Thoracic aorta (tissue), 2 donors: ENCODE measurements at regions not wholly inside any gene's neighbourhood (a gene's known extent, or its start where the extent isn't known, plus 50 kb on each side); places are given as distances from the start of the nearest gene placed in this dataset.
"Not testable (repeated sequence)": the region's sequence is repeated elsewhere in the genome, so short reads cannot be mapped to it uniquely, and the experiment has no call there.

ENCODE experiments used
- ATAC-seq: fragments of 150-250 bp; one replicate; pipeline ENCODE4 v1.8.0; 2017; ENCODE audit warnings: low read depth; ENCODE audit not compliant: insufficient number of reproducible peaks, low FRiP score
- DNase-seq: peaks from one replicate; pipeline ENCODE4 v3.0.0-alpha.2; 2020; ENCODE audit warnings: low spot score
- H3K27ac ChIP-seq, 2 donors: fragments of 200-600 bp; sonication (generic); 1 replicate in 1 of 2; 2 replicates in 1 of 2; pipeline ENCODE4 v1.5.1; 2016; ENCODE audit warnings: mild to moderate bottlenecking in 2 of 2, moderate library complexity in 2 of 2
- H3K27me3 ChIP-seq: fragments of 200-600 bp; sonication (generic); replicated peaks from 2 replicates; pipeline ENCODE4 v1.6.0; 2016; ENCODE audit warnings: mild to moderate bottlenecking; ENCODE audit not compliant: insufficient read depth
- H3K36me3 ChIP-seq: fragments of 200-600 bp; sonication (generic); one replicate; pipeline ENCODE4 v1.5.1; 2016
- H3K4me1 ChIP-seq, 2 donors: fragments of 200-600 bp; sonication (generic); 1 replicate in 1 of 2; 2 replicates in 1 of 2; pipeline versions ENCODE4 v1.5.1 to v1.6.0; 2016; ENCODE audit warnings: low read depth in 2 of 2, mild to moderate bottlenecking in 1 of 2; ENCODE audit not compliant: control insufficient read depth in 1 of 2
- H3K4me3 ChIP-seq: fragments of 200-600 bp; sonication (generic); 2 replicates; pipeline ENCODE4 v1.5.1; 2016; ENCODE audit warnings: mild to moderate bottlenecking
- H3K9me3 ChIP-seq: fragments of 200-600 bp; sonication (generic); 2 replicates; pipeline ENCODE4 v1.5.1; 2016
- CTCF ChIP-seq: fragments of 200-600 bp; sonication (generic); IDR thresholded peaks from one replicate; pipeline ENCODE4 v1.5.1; 2019; ENCODE audit warnings: antibody characterized with exemption

GRCh38 chr18:42333558-42333957, 378.5 kb downstream of the PIK3C3 start:
- no peak for TF ChIP-seq CTCF
- ATAC-seq (no peak), DNase-seq (no peak)
- H3K27ac ChIP-seq, result no peak overlapping the region
- H3K9me3 ChIP-seq, result no peaks in the 10 kb centered on the region
- H3K27me3 ChIP-seq, result no peaks in the 10 kb centered on the region
- H3K4me1 ChIP-seq, result no peaks in the 10 kb centered on the region
- H3K36me3 ChIP-seq, result no peaks in the 10 kb centered on the region
- H3K4me3 ChIP-seq, result no peak overlapping the region

- Histone ChIP-seq H3K9me3 (no peaks in the 10 kb centered on the region), H3K27ac (no peak overlapping the region), H3K4me1 (no peaks in the 10 kb centered on the region), H3K4me3 (no peak overlapping the region), H3K36me3 (no peaks in the 10 kb centered on the region), H3K27me3 (no peaks in the 10 kb centered on the region)
- no peak for TF ChIP-seq CTCF
- DNase-seq (no peak), ATAC-seq (no peak)
Measured at GRCh38 chr18:42334931-42335330, 379.9 kb downstream of the PIK3C3 start.

GRCh38 chr18:42336139-42336538, 381.1 kb downstream of the PIK3C3 start:
- no peaks in the 10 kb centered on the region for H3K36me3 ChIP-seq
- no peak overlapping the region for H3K4me3 ChIP-seq
- no peak for DNase-seq
- no peak for TF ChIP-seq CTCF
- no peaks in the 10 kb centered on the region for H3K4me1 ChIP-seq
- ATAC-seq, result no peak
- H3K27ac ChIP-seq, result no peak overlapping the region
- no peaks in the 10 kb centered on the region for H3K27me3 ChIP-seq
- H3K9me3 ChIP-seq, result no peaks in the 10 kb centered on the region

GRCh38 chr18:42337337-42337736, 382.3 kb downstream of the PIK3C3 start:
- H3K9me3 ChIP-seq, H3K36me3 ChIP-seq, H3K27ac ChIP-seq, H3K4me1 ChIP-seq, ATAC-seq, DNase-seq, H3K4me3 ChIP-seq, H3K27me3 ChIP-seq: not testable (repeated sequence)

- TF ChIP-seq CTCF, result no peak
- no peaks in the 10 kb centered on the region for H3K4me1 ChIP-seq
- no peaks in the 10 kb centered on the region for H3K27me3 ChIP-seq
- no peak overlapping the region for H3K27ac ChIP-seq
- ATAC-seq, result no peak
- no peak for DNase-seq
- no peaks in the 10 kb centered on the region for H3K36me3 ChIP-seq
- H3K9me3 ChIP-seq, result no peaks in the 10 kb centered on the region
- no peak overlapping the region for H3K4me3 ChIP-seq
Measured at GRCh38 chr18:42338683-42339082, 383.6 kb downstream of the PIK3C3 start.

GRCh38 chr18:42339372-42339771, 384.3 kb downstream of the PIK3C3 start:
- Histone ChIP-seq H3K36me3 (no peaks in the 10 kb centered on the region), H3K4me3 (no peak overlapping the region), H3K27me3 (no peaks in the 10 kb centered on the region), H3K9me3 (no peaks in the 10 kb centered on the region), H3K4me1 (no peaks in the 10 kb centered on the region), H3K27ac (no peak overlapping the region)
- DNase-seq (no peak), ATAC-seq (no peak)
- no peak for TF ChIP-seq CTCF
